MCF 10A (cell line): ENCODE measurements at regions not wholly inside any gene's neighbourhood (a gene's known extent, or its start where the extent isn't known, plus 50 kb on each side); places are given as distances from the start of the nearest gene placed in this dataset.
"Not testable (repeated sequence)": the region's sequence is repeated elsewhere in the genome, so short reads cannot be mapped to it uniquely, and the experiment has no call there.

Source experiments
- BruUV-seq: library from RNA; stranded (reverse); fragments of 400-500 nt; replicated peaks from 2 replicates; lab custom pipeline; 2021; lab: Mats Ljungman, UMichigan
- CTCF ChIA-PET: fragments of 300-600 bp; sonication (Branson Sonifier 250); formaldehyde crosslinking; extraction: SDS; loops from one replicate; lab custom pipeline; 2021; ENCODE audit warnings: antibody characterized with exemption, inconsistent platforms; lab: Yijun Ruan, JAX
- POLR2A ChIA-PET: fragments of 300-600, 350-650 bp; sonication (Branson Sonifier 250); formaldehyde crosslinking; extraction: SDS; loops from one replicate; lab custom pipeline; 2020; ENCODE audit warnings: antibody characterized with exemption, inconsistent platforms; lab: Yijun Ruan, JAX
- DNase-seq: peaks from one replicate; pipeline ENCODE4 v3.0.0-alpha.2; 2018; ENCODE audit not compliant: unreplicated experiment
- H3K27ac Mint-ChIP-seq: one replicate; pipeline ENCODE4 v1.8.0; 2022; ENCODE audit warnings: mild to moderate bottlenecking, low read depth, mixed read lengths; ENCODE audit not compliant: unreplicated experiment
- H3K27me3 Mint-ChIP-seq: one replicate; pipeline ENCODE4 v1.8.0; 2022; ENCODE audit warnings: mixed read lengths; ENCODE audit not compliant: insufficient read depth, unreplicated experiment
- H3K36me3 Mint-ChIP-seq: one replicate; pipeline ENCODE4 v1.8.0; 2022; ENCODE audit warnings: mild to moderate bottlenecking, moderate library complexity, mixed read lengths; ENCODE audit not compliant: insufficient read depth, unreplicated experiment
- H3K4me1 Mint-ChIP-seq: one replicate; pipeline ENCODE4 v1.8.0; 2022; ENCODE audit warnings: mixed read lengths; ENCODE audit not compliant: insufficient read depth, unreplicated experiment
- H3K4me3 Mint-ChIP-seq: one replicate; pipeline ENCODE4 v1.8.0; 2022; ENCODE audit warnings: mild to moderate bottlenecking, moderate library complexity, mixed read lengths; ENCODE audit not compliant: unreplicated experiment
- H3K9me3 Mint-ChIP-seq: one replicate; pipeline ENCODE4 v1.8.0; 2022; ENCODE audit warnings: mixed read lengths; ENCODE audit not compliant: unreplicated experiment
- intact Hi-C: fragments of 100-400 bp; cut with micrococcal nuclease; formaldehyde crosslinking; loops from 2 replicates; pipeline ENCODE4 v1.14.1; 2022
- TF ChIP-seq, protein P1 (sequence below): fragments of 200-600 bp; IDR thresholded peaks from one replicate; pipeline ENCODE4 v1.8.0; 2022; ENCODE audit warnings: antibody characterized with exemption, mild to moderate bottlenecking; ENCODE audit not compliant: unreplicated experiment

DNA sequence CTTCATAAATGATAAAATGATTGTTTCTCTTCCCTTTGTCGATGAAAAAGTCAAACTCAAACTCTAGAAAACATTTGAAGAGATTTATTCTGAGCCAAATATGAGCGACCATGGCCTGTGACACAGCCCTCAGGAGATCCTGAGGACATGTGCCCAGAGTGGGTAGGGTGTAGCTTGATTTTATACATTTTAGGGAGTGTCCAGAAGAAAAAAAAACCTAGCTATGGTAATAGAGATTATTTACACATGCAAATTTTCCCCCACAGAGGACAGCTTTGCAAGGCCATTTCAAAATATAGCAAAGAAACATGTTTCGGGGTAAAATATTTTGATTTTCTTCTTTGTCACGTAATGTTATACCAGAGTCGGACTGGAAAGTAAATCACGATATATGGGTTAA lies 92.4 kb upstream of the TRIB2 start:
- no TSS peak for BruUV-seq
- Mint-ChIP-seq H3K9me3 (no peaks in the 10 kb centered on the region), H3K27me3 (no peaks in the 10 kb centered on the region), H3K27ac (no peak overlapping the region), H3K4me1 (peaks cover 14% of the 10 kb centered on the region), H3K4me3 (no peak overlapping the region), H3K36me3 (no peaks in the 10 kb centered on the region)
- intact Hi-C loops: loop anchor here (5.0 kb wide), 1 partner anchor 93 kb away; the partner anchor contains the start of gene TRIB2
- ChIA-PET POLR2A (no interaction called here), CTCF (no interaction called here)
- TF ChIP-seq, protein P1, sequence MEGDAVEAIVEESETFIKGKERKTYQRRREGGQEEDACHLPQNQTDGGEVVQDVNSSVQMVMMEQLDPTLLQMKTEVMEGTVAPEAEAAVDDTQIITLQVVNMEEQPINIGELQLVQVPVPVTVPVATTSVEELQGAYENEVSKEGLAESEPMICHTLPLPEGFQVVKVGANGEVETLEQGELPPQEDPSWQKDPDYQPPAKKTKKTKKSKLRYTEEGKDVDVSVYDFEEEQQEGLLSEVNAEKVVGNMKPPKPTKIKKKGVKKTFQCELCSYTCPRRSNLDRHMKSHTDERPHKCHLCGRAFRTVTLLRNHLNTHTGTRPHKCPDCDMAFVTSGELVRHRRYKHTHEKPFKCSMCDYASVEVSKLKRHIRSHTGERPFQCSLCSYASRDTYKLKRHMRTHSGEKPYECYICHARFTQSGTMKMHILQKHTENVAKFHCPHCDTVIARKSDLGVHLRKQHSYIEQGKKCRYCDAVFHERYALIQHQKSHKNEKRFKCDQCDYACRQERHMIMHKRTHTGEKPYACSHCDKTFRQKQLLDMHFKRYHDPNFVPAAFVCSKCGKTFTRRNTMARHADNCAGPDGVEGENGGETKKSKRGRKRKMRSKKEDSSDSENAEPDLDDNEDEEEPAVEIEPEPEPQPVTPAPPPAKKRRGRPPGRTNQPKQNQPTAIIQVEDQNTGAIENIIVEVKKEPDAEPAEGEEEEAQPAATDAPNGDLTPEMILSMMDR: no peak
- DNase-seq: no peak

DNA sequence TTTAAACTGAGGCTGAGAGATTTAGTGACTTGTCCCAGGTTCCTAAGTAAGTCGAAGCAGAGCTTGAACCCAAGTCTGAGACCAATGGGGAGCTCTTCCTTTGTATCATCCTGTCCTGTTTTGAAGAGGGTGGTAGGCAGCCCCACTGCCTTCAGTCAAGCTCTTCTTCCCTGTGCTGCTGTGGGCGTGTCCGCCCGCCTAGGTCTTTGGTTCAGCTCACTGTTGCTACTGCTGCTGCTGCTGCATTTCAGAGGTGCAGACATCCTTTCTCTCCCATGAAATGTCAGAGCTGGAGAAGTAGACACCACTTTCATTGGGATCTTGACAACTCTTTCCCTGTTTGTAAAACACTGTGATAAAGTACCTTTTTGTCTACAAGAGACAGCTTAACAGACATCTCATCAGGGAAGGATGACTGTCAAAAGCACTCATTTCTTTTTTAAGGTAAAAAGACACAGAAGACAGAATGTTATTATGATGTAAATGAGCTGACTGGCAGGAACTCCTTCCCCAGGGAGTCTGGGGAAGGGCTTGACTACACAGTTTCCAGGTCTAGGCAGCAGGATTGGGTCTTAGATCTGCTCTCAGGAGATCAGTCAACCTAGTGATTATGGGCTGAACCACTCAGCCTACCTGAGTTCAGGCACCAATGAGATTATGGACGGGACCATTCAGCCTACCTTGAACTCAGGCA lies 91.7 kb upstream of the TRIB2 start:
- TF ChIP-seq, protein P1: no peak
- H3K9me3 Mint-ChIP-seq: no peaks in the 10 kb centered on the region
- BruUV-seq: no TSS peak
- peak overlapping the region; percentile 44 for H3K27ac Mint-ChIP-seq
- DNase-seq: no peak
- peaks cover 13% of the 10 kb centered on the region for H3K4me1 Mint-ChIP-seq
- no peaks in the 10 kb centered on the region for H3K27me3 Mint-ChIP-seq
- POLR2A ChIA-PET: no interaction called here
- intact Hi-C loops: loop anchor here (5.0 kb wide), 1 partner anchor 92 kb away; the partner anchor contains the start of gene TRIB2
- H3K36me3 Mint-ChIP-seq: no peaks in the 10 kb centered on the region
- no peak overlapping the region for H3K4me3 Mint-ChIP-seq
- CTCF ChIA-PET: no interaction called here

DNA sequence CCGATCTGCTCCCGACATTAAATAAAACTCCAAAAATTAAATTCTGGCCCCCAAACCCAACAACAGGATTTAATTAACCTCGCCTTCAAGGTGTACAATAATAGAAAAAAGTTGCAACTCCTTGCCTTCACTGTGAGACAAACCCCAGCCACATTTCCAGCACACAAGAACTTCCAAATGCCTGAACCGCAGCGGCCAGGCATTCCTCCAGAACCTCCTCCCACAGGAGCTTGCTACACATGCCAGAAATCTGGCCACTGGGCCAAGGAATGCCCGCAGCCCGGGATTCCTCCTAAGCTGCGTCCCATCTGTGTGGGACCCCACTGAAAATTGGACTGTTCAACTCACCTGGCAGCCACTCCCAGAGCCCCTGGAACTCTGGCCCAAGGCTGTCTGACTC lies 88.2 kb upstream of the TRIB2 start:
- H3K9me3 Mint-ChIP-seq, CTCF ChIA-PET, BruUV-seq, H3K4me3 Mint-ChIP-seq, H3K36me3 Mint-ChIP-seq, H3K27ac Mint-ChIP-seq, intact Hi-C loops, H3K4me1 Mint-ChIP-seq, POLR2A ChIA-PET, H3K27me3 Mint-ChIP-seq, DNase-seq: not testable (repeated sequence)

DNA sequence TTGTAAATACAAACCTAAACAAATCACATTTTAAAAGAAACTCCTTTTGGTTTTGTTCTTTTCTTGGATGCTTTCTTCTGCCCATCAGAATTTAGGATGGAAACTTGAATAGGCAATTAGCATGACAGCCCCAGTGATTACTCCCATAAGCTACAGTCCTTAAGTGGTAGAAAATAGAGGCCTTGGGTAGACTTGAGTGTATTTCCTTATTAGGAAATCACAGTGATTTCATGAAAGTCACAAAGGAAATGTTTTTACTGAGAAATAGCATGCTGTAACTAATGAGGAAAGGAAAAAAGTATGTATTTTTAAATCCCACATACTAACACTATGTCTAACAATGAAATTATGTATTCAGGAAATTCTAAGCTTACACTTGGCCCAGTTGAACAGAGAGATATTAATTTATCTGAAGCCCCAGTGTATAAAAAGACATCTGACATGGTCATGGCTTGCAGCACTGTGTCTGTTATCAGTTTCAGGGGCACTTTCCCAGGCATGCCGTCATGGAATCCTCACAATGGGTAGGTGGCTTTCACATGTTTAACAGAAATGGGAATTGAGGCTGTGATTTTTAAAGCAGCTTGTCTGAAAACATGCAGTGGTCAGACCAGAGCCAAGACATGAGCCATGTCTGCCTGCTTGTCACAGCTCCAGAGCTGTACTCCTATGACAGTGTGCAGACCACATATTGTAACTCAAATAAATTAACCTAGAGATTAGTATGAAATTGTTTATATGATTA lies 79.7 kb upstream of the TRIB2 start:
- Mint-ChIP-seq H3K9me3 (no peaks in the 10 kb centered on the region), H3K27ac (no peak overlapping the region), H3K4me1 (no peaks in the 10 kb centered on the region), H3K27me3 (peaks cover 10% of the 10 kb centered on the region), H3K4me3 (no peak overlapping the region), H3K36me3 (no peaks in the 10 kb centered on the region)
- intact Hi-C loops: no loop called here
- POLR2A ChIA-PET: interaction anchor here (0.5 to 0.9 kb wide), 5 partner anchors 10 to 1752 kb away, joined by 3 read pairs; no protein-coding TSS in a partner anchor
- no TSS peak for BruUV-seq
- TF ChIP-seq, protein P1: no peak
- CTCF ChIA-PET: interaction anchor here (0.6 to 1.1 kb wide), 4 partner anchors 18 to 310 kb away, joined by 3 to 4 read pairs (median 3); no protein-coding TSS in a partner anchor
- no peak for DNase-seq
